AG20443 (cell line): ENCODE measurements at regions not wholly inside any gene's neighbourhood (a gene's known extent, or its start where the extent isn't known, plus 50 kb on each side); places are given as distances from the start of the nearest gene placed in this dataset.
"Not testable (repeated sequence)": the region's sequence is repeated elsewhere in the genome, so short reads cannot be mapped to it uniquely, and the experiment has no call there.

Source experiments
- DNase-seq: peaks from one replicate; pipeline ENCODE4 v3.0.0; 2012; ENCODE audit warnings: low spot score, mixed read lengths

GRCh38 chr3:155995525-155996370 is 124.6 kb upstream of the KCNAB1 start:
- peak; percentile 63 for DNase-seq

- DNase-seq, result no peak
Observed at GRCh38 chr3:155996882-155997281, 123.5 kb upstream of the KCNAB1 start.

- not testable (repeated sequence) for DNase-seq
Observed at GRCh38 chr3:155998173-155998572, 122.2 kb upstream of the KCNAB1 start.

GRCh38 chr3:156005736-156006135 is 114.6 kb upstream of the KCNAB1 start:
- DNase-seq, result no peak

- no peak for DNase-seq
Observed at GRCh38 chr3:156010829-156011228, 109.5 kb upstream of the KCNAB1 start.

GRCh38 chr3:156014489-156014888 is 105.9 kb upstream of the KCNAB1 start:
- DNase-seq, result no peak

GRCh38 chr3:156016902-156017301 is 103.5 kb upstream of the KCNAB1 start:
- no peak for DNase-seq

- DNase-seq, result no peak
Observed at GRCh38 chr3:156017352-156018030, 102.9 kb upstream of the KCNAB1 start.

GRCh38 chr3:156024904-156025533 is 95.4 kb upstream of the KCNAB1 start:
- peak; percentile 56 for DNase-seq

GRCh38 chr3:156029208-156029607 is 91.2 kb upstream of the KCNAB1 start:
- DNase-seq, result no peak

- no peak for DNase-seq
Observed at GRCh38 chr3:156030723-156031122, 89.7 kb upstream of the KCNAB1 start.

- DNase-seq, result no peak
Observed at GRCh38 chr3:156033428-156033827, 87.0 kb upstream of the KCNAB1 start.

- no peak for DNase-seq
Observed at GRCh38 chr3:156035158-156035557, 85.2 kb upstream of the KCNAB1 start.

- DNase-seq, result no peak
Observed at GRCh38 chr3:156036258-156037053, 83.9 kb upstream of the KCNAB1 start.

- DNase-seq, result no peak
Observed at GRCh38 chr3:156037356-156037755, 83.0 kb upstream of the KCNAB1 start.

- no peak for DNase-seq
Observed at GRCh38 chr3:156038869-156039268, 81.5 kb upstream of the KCNAB1 start.

GRCh38 chr3:156040041-156040440 is 80.3 kb upstream of the KCNAB1 start:
- no peak for DNase-seq

- DNase-seq, result not testable (repeated sequence)
Observed at GRCh38 chr3:156041216-156041841, 79.0 kb upstream of the KCNAB1 start.

- DNase-seq, result not testable (repeated sequence)
Observed at GRCh38 chr3:156041856-156042255, 78.5 kb upstream of the KCNAB1 start.

- not testable (repeated sequence) for DNase-seq
Observed at GRCh38 chr3:156043832-156044633, 76.3 kb upstream of the KCNAB1 start.

GRCh38 chr3:156044634-156044975 is 75.8 kb upstream of the KCNAB1 start:
- no peak for DNase-seq
